ENCODE measurements at regions not wholly inside any gene's neighbourhood (a gene's known extent, or its start where the extent isn't known, plus 50 kb on each side); places are given as distances from the start of the nearest gene placed in this dataset.

DNA sequence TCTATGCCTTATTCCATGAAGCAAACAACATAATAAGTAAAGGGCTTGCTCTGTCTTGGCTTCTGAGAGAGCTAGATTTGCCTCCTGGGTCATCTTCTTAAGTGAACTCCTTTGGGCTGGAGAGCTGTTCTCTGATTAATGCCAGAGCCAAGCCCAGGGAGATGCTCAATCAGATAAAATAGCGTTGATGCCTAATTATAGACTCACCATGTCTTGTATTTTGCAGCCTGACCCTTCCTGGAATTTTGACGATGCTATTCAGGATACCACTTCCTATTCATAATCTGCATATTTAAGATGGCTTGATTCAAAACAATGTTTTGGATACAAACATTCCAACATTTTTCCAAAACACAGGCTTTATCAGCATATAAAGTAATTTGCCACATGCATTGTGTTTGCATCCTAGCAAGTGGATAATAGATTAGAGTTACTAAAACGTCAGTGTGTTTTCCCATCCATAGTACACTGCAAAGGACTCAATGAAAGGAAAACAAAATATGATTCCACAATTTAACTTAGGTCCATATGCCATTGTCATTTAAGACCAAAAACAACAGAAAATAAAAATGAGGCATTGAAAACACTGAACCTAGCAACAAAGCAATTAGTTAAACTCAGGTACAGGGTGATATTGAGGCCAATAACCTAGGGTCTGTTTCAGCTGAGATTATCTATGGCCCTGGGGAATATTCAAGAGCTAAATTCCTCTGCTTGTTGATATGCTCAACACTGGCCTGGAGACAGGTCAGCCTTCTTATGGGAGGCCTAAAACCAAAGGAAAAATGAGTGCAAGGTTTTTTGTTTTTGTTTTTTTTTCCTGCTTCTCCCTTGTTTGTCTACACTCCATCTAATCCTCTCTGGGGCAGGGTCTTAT lies 184.2 kb upstream of the FOXN3 start:
- DNase-seq (ENCODE audit: low spot score), result no peak

DNA sequence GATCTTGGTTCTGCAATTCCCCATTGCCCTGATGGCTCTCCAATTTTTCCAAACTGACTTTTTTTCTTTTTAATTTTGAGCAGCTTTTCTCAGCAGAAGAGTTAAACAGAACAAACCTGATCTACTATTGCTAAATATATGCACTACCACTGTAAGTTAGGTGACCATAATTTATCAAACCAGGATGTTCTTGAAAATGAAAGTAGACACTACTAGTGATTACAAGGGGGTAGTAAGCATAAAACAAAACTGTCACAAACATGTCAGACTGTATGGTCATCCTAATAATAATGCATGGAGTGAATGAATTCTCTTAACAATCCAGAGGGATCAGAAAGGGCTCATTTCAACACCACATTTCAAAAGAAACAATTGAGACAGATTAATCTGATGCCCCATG lies 183.0 kb upstream of the FOXN3 start:
- DNase-seq (ENCODE audit: low spot score), result no peak

DNA sequence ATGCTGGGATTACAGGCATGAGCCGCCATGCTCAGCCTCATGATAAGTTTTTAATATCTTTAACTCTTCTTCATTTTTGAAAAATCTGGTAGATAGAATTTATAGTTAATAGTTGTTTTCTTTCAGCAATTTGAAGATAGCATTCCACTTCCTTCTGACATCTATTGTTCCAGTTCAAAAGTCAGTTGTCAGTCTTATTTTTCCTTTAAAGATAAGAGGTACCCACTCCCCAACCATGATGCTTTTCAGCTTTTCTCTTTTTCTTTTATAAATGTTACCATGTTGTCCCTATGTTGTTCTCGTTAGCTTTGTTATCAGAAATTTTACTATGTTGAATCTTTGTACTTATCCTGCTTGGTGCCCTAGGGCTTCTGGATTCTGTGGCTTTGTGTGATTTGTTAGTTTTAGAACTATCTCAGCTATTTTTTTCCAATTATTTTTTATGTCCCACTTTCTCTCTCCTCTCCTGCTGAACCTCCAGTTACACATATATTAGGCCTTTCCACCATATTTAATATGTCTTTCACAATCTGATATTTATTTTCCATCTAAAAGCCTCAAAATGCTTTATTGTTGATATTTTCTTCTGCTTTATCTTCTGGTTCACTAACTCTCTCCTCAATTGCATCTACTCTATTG lies 181.6 kb upstream of the FOXN3 start:
- DNase-seq (ENCODE audit: low spot score), result no peak

DNA sequence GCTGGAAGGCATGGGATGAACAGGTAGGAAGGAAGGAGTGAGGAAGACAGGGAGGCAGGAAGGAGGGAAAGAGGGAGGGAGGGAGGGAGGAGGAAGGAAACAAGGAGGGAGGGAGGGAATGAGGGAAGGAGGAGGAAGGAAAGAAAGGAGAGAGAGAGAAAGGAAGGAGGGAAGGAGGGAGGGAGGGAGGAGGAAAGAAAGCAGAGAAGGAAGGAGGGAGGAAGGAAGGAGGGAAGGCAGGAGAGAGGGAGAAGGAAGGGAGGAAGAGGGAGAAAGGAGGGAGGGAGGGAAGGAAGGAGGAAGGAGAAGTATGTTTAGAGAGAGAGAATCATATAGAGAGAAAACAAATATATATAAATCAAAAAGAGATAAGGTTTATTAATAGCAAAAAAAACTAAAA lies 175.9 kb upstream of the FOXN3 start:
- DNase-seq (ENCODE audit: low spot score), result no peak

DNA sequence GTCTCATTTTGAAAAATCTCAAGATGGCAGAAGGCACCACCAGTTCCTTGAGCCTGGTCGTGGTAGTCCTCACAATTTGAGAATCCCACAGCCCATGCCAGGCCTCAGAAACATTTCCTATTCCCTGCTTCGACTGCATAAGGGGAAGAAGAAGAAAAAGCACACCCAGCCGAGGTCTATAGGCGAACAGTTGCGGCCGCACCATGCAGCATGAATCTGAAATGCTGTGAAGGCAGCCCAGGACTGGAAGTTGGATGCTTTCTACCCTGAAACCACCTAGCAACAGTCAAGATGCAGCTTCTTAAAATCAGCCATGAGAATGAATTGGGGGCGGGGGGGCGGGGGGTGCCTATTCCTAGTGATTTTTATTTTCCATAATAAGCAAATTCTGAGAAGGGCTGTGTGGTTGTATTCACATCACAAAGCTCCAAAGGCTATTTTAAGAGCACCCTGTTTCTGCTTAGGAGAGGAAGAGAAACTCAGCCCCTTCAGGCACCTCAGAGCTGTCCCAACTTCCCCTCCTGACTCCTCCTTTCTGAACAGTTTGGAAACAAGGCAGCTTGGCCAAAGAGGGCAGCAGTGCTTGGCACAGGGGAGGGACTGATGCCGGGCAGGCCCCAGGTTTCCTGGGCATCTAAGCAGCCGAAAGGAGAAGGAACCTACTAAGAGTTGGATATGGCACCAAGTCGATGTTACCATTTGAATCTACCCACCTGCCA lies 172.5 kb upstream of the FOXN3 start:
- DNase-seq (ENCODE audit: low spot score), result no peak

DNA sequence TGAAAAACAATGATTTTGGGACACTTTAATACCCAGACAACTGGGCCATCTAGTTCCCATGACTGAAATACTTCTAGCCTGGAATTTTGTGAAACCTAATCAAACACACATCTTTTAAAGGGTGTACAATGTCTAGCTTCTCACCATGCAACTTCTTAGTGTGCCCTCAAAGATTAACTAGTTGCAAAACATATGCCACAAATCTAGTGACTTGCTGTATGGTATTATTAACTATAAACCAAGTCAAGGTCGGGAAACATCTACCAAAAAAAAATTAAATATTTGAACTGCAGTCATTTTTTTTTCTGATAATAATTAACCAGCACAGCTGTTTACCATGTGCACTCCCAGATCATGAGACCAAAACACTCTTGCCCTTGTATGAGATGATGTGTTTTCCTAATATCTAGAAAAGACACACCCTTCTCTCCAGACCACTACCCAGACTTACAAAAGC lies 171.8 kb upstream of the FOXN3 start:
- DNase-seq (ENCODE audit: low spot score), result no peak

DNA sequence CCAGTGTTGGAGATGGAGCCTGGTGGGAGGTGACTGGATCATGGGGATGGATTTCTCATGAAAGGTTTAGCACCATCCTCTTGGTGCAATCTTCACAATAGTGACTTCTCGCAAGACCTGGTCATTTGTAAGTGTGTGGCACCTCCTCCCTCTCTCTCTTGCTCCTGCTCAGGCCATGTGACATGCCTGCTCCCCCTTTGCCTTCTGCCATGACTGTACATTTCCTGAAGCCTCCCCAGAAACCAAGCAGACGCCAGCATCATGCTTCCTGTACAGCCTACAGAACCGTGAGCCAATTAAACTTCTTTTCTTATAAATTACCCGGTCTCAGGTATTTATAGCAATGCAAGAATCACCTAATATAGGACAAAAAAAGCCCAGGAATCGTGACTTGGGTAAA lies 171.0 kb upstream of the FOXN3 start:
- DNase-seq (ENCODE audit: low spot score), result no peak

DNA sequence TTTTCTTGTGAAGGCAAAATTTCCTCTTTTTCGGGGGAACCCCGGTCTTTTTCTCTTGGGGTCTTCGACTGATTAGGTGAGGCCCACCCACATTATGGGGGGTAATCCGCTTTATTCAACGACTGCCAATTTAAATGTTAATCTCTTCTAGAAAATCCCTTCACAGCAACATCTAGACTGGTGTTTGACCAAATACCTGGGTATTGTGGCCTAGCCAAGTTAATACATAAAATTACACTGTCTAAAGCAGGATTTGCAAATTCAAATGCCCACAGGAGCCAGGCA lies 170.0 kb upstream of the FOXN3 start:
- no peak for DNase-seq (ENCODE audit: low spot score)

DNA sequence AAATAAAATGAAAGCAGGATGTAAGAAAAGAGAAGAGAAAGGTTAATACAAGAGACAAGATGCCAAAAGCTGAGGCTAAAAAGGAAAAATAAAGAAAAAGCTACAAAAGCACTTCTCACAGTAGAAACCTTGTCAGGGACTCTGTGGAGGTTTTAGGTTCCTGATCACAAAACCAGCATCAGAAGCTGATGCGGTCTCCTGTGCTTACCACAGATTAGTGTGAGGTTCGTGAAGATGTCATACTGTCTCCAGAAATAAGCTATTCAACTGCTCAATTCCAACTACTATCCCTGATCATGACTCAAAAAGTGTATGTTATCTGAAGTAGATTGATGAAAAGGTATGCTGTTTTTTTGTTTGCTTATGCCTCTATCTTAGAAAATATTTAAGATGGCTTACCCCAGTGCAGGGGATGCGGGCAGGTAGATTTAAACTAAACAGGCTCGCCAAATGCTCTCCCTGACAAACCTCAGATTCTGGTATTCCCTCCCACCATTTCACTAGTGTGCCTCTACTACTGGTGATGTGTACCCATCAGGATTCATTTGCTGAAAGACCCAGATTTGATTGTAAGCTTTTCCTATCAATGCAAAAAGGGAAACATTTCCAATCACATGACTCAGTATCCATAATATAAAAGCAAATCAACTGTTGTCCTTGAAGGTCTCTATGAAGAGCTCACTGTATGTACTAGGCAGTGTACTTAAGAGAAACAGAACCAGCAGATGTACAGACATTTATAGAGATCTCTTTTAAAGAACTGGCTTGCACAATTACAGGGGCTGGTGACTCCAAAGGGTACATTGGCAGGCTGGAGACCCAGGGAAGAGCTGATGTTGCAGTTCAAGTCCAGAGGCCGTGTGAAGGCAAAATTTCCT lies 169.5 kb upstream of the FOXN3 start:
- DNase-seq (ENCODE audit: low spot score), result no peak

DNA sequence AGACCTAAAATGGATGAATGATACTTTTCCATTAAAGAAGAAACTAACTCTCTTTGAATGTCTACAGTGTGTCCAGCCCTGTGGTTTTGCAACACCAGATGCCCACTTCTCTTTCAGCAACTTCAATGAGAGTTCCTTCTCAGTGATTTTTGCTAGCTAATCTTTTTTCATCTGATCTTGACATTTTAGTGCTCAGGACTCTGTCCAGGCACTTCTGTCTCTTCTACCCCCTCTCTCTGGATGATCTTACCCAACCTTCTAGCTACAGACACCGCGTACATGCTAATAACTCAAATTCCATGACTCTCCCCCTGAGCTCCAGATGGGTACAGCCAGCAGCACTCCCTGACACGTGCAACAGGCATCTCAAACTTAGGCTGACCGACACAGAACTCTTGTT lies 161.1 kb upstream of the FOXN3 start:
- peak; percentile 35 for DNase-seq (ENCODE audit: low spot score)

DNA sequence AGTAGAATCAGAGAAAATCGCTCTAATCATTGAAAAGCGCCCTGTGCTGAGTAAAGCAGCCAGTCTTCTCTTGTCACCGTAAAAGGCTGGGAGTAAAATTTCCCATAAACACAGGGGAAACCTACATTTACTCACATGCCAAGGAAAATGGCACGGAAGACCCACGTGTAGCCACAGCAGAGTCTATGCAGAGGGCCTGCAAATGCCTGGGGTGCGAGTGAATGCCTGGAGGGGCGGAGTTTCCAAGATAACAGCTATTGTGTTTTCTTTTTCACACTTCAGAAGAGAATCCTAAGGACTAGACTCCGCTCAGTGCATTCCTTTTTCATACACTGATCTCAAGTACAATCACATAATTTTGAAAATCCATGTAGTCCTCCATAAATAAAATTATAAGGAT lies 159.9 kb upstream of the FOXN3 start:
- DNase-seq (ENCODE audit: low spot score), result no peak

DNA sequence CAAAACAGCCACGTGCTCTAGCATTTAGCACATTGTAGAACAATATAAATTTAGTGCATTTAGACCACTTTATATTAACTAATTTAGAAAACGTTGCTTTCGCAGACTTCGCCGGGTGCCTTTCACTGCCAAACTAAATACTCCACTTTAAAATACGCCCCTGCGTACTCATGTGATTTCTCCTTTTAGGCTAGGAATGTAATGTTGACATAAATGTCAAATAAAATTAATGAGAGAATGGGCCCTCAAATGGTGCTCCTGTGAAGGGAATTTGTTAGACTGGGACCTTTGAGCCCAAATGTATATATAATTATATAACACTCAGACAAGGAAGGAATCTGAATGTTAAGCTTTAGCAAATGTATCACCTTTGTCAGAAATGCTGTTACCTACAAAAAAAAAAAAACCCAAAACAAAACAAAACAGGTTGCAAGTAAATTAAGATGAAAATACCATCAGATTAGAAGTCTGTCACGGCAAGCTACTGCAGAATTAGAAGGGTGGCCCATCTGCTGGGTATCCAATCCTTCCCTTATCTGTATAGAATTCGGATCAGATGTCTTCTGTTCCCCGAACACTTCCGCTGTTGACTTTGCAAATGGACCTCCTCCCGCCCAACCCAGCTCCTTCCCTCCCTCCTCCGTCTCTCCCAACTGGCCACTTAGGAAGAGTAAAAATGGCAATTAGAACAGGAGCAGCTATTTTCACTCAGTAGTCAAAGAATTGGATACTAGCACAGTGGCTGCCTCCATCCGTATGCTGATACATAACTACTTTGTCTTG lies 159.3 kb upstream of the FOXN3 start:
- no peak for DNase-seq (ENCODE audit: low spot score)

DNA sequence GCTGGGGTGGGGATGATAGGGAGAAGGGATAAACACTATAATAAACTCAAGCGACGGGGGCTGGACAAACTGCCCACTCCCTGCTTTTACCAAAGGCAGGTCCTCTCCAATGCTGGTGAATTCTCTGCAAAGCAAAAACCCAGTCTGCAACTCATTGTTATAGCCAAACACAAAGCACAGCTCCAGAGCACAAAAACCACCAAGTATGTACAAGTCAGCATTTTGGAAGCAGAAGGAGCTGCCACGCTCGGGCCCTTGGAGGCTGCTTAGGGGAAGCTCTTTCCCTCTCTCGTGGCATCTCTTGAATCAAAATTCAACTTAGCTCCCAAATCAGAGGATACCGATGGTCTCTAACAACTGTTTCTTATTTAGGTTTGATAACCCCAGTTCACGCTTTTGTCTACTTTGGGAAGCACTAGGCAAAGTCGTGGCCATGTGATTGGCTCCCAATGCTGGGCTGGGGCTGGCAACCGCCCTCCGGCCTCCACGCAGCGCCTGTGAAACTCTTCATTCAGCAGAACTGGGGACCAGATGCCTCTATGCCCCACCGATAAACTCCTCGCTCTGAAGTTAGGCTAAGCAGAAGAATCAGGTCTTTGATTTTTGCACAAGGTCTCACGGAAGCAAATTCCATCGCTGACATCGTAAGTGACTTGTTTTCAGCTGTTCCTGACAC lies 158.5 kb upstream of the FOXN3 start:
- DNase-seq (ENCODE audit: low spot score), result no peak

DNA sequence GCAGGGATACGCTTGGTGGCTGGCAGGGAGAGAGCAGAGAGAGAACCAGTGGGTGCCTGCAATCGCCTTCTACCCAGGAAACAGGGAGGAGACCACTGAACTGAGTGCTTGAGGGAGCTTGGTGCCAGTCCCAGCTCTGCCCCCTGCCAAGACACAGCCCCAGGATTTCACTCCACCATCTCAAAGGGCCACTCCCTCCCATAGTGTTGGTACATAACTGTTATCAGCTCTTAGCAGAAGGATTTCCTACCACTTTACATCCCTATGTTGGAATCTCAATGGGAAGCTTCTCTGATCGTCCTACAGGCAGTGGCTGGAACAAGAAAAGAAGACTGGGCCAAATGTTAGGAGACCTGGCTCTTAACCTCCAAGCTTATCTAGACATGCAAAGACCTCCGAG lies 157.4 kb upstream of the FOXN3 start:
- DNase-seq (ENCODE audit: low spot score), result no peak

DNA sequence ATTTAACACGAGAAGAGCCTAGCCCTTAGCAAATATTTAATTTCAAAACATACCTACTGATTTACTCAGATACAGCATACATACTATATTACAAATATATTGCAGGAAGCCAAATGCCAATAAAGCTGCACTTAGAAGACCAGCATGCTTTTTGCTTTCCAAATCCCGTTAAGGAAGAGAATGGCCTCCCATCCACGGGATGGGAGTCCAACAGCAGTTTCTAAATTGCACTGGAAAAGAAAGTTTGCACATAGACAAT lies 156.3 kb upstream of the FOXN3 start:
- no peak for DNase-seq (ENCODE audit: low spot score)

DNA sequence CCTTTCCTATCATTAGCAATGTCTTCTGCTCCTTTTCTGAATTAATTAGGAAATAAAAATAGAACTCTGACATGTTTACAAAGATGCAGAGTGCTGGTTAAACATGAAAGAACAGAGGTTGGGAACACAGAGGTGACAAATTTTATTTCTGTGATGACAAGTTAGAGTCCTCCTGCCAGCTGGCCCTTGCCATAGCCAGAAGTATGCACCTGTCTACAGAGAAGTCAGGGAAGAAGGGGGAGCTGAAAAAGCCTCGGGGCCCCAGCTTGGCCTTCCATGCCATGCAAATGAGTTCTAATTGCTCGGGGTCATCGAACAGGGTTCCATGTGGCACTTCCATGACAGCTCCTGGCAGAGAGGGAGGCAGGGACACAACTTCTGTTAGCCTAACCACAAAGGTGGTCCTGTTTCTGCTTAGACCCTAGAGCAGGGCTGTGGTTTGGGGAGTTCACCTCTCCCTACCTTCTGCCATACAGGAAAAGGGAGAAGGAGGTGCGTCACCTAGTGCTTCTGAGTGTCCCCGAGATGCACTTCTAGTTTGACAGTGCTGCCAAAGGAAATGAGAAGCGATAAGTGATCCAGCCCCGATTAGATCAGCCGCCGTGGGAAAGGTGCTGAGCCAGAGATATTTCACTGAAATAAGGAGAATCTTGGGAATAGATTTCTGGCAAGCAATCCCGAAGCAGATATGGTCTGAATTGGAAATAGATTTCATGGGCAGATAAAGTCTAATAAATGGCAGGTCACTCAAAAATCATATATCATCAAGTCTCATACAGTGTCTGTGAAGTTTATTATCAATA lies 155.8 kb upstream of the FOXN3 start:
- no peak for DNase-seq (ENCODE audit: low spot score)

DNA sequence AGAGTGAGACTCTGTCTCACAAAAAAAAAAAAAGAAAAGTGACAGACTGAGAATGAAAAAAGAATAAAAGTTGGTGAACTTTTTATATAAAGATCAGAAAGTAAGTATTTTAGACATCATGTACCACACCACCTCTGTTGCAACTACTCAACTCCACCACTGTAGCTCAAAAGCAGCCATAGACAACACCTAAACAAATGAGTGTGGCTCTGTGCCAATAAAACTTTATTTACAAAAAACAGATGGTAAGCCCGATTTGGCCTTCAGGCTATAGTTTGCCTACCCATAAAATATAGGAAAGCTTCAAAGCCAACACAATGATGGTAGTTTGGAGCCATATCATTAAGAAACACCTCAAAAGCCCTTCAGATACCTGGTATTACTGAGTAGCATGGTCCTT lies 154.5 kb upstream of the FOXN3 start:
- DNase-seq (ENCODE audit: low spot score), result no peak

DNA sequence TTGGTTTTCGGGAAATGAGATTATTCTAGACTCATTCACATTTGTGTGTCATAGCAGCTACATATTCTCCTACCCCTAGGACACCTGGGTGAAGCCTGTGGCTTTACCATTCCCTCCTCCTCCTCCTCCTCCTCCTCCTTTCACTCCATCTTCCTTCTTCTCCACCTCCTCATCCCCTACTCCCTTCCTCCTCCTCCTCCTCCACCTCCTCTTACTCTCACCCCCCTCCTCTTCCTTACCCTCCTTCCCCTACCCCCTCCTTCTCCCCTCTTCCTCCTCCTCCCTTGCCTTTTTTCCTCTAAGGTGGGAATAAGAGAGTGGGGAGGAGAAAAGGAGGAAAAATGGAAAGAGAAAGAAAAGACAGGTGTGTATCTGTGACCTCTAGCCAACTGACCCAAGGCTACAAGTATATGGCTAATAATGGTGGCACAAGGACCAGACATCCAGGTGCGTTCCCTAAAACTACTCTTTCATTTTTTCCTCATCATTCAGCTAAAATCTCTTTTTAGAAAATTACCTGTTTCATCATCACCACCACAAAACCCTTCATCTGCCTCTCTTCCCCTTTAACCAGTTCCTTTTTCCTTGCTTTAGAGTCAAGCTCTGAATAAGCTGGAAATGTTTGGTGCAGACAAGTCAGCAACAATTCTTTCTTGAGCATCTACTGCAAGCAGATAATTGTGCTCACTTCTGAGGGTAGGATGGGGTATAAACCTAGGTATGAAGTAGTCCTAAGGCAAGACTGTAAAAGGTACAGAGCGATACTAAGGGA lies 149.8 kb upstream of the FOXN3 start:
- DNase-seq (ENCODE audit: low spot score), result no peak

DNA sequence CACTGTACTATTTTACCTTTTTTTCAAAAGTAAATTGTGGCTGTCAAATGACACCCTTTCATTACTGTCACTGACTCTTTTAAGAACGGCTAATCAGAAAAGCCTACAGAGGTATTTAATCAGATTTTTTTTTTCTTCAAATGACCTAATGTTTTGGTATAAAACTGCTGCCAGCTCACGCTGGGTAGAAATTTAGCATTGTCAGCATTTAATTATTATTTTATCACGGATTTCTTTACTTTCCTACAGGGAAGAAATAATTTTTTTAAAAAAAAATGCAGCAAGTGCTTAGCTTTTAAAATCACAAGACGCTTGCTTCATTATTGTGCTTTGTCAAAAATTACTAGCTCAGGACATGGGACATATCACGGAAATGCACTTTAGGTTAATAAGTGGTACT lies 149.1 kb upstream of the FOXN3 start:
- DNase-seq (ENCODE audit: low spot score), result no peak

DNA sequence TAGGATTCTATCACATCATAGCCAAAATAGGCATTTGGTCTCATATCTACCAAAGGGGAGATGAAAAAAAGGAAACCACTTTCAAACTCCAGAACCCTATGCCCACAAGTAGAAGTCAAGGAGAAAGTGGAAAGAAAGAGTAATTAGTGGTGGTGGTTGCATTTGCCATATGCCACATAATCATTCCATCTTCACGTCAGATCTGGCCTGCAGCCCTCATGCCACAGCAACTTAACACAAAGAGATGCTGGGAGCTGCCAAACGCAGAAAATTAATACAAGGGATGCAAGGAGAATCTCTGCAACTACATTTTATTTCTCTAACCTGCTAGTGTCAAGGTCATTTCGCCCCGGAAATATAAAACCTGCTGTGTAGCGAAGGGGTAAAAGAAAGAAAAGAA lies 148.6 kb upstream of the FOXN3 start:
- DNase-seq (ENCODE audit: low spot score), result no peak

Measured in AG08396 (cell line).